Heart right ventricle (tissue), 16 donors: ENCODE measurements at regions not wholly inside any gene's neighbourhood (a gene's known extent, or its start where the extent isn't known, plus 50 kb on each side); places are given as distances from the start of the nearest gene placed in this dataset.

Experiments
- ATAC-seq, 8 donors: fragments of 200-7000 bp; cut with Tn5 transposase; one replicate each; pipeline ENCODE4 v1.9.1; 2020; ENCODE audit warnings: mild to moderate bottlenecking in 8 of 8, moderate library complexity in 8 of 8, moderate number of reproducible peaks in 1 of 8
- DNase-seq, 2 donors: peaks; one replicate each; pipeline ENCODE4 v3.0.0-alpha.2; 2020
- H3K27ac ChIP-seq, 10 donors: fragments of 200-600 bp; sonication (generic) in 2 of 10; one replicate each; pipeline versions ENCODE4 v1.5.0 to v1.8.0; 2020 to 2022; ENCODE audit warnings: mild to moderate bottlenecking in 3 of 10
- H3K27me3 ChIP-seq, 7 donors: fragments of 200-600 bp; one replicate each; pipeline ENCODE4 v1.8.0; 2021 to 2022; ENCODE audit warnings: mild to moderate bottlenecking in 2 of 7
- H3K36me3 ChIP-seq, 9 donors: fragments of 200-600 bp; sonication (generic) in 1 of 9; one replicate each; pipeline versions ENCODE4 v1.5.0 to v1.8.0; 2020 to 2022; ENCODE audit warnings: mild to moderate bottlenecking in 2 of 9
- H3K4me1 ChIP-seq, 9 donors: fragments of 200-600 bp; sonication (generic) in 1 of 9; one replicate each; pipeline versions ENCODE4 v1.5.0 to v1.8.0; 2020 to 2022; ENCODE audit warnings: mild to moderate bottlenecking in 4 of 9
- H3K4me3 ChIP-seq, 10 donors: fragments of 200-600 bp; sonication (generic) in 2 of 10; one replicate each; pipeline versions ENCODE4 v1.5.0 to v1.8.0; 2020 to 2022; ENCODE audit warnings: mild to moderate bottlenecking in 7 of 10, moderate library complexity in 2 of 10
- H3K9me3 ChIP-seq, 11 donors: fragments of 200-600 bp in 10 of 11; sonication (generic) in 2 of 11; one replicate each; pipeline versions ENCODE4 v1.5.0 to v1.8.0; 2013 to 2022; ENCODE audit warnings: mild to moderate bottlenecking in 2 of 11, control low read depth in 1 of 11, moderate library complexity in 1 of 11
- WGBS, 2 donors: extraction: QIAGEN DNeasy Blood & Tissue Kit; methylation state at CpG; one replicate each; pipeline ENCODE4 v1.1.7; 2013; ENCODE audit warnings: inconsistent platforms in 1 of 2; 5-methylcytosine and 5-hydroxymethylcytosine counted together
- intact Hi-C, 10 donors: fragments of 100-400 bp; cut with DNase I; formaldehyde crosslinking; loops; one replicate each; pipeline versions ENCODE4 v1.11.1 to v1.14.2; 2022
- TF ChIP-seq, protein P1 (sequence below), 9 donors: fragments of 200-600 bp; sonication (generic) in 2 of 9; IDR thresholded peaks; one replicate each; pipeline versions ENCODE4 v1.5.0 to v1.8.0; 2021 to 2022; ENCODE audit warnings: antibody characterized with exemption in 9 of 9, mild to moderate bottlenecking in 5 of 9, moderate library complexity in 1 of 9
- donor health status: Arrhythmogenic right ventricular cardiomyopathy.
- donor health status: ischemic (EF 13 %, LVEDD 7.1; RV severe dilation, severe dysfunction).
- donor health status: healthy with polysubstance abuse.
- donor health status: DM: no; HTN: yes; CAD: no.
- donor health status: DM: no; HTN: no; CAD: no.
- donor health status: ischemic (EF 25% LVEDD 6.9; RV normal size, moderate dysfunction).
- donor health status: ischemic (EF 25% LVEDD 5.7; RV mildly dilated, moderate dysfunction).
- donor health status: healthy.
- donor health status: DM: yes; HTN: yes; CAD: no.
- donor health status: Ischemic cardiomyopathy.
- donor health status: ischemic (EF 35%, LVEDD 5.7; RV mildly dilated, moderate dysfunction).
- donor health status: nonischemic (EF 11% LVEDD 7.7; RV severe dilation, severe dysfunction).
- donor health status: DM: yes; HTN: yes; CAD: no.
- donor health status: PGD.
- donor health status: ischemic (EF 29% LVEDD 5.4; RV normal size, mild dysfunction).
- donor health status: nonischemic (EF 23%, LVEDD 6.1; RV moderate dilation, normal function).

DNA sequence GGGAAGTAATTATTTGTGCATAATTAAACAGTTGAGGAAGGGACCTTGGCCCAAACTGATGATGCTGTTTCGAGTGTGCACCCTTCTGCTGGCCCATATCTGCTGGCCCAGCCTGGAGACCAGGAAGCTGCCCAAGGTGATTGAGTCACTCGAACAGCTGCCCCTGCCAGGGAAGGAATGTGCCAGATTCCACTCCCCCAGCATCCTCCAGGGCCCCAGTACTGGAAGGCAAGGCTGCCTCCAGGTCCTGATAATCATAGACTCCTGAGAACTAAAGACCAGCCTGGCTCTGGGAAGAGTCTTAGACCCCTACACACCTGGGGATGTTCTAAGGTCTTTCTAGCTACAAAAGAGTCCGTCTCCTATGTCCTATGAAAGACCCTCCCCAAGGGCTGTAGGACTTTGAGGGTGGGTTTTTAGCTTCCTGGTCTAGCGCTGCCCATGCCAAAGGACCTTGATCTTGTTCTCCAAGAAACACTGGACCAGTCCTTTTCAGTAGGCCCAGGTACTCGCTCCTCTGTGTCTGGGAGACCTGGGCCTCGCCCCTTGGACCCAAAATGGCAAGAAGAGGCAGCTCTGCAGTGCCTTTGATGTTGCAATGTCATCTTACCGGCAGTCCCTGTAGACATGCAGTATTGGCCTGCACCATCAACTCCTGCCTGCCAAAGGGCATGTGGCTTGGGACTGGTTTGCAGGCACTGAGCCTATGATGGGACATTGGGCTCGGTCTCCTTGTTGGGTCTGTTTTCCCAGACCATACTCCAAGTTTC lies 103.2 kb upstream of the GPR26 start:
- intact Hi-C loops, result loop anchor here in 2 of 10 donors (5.0 to 10.0 kb wide), 2 partner anchors 511 to 918 kb away; no protein-coding TSS in a partner anchor
- WGBS, 2 donors, result 63 to 71% methylated on average over 8 of the region's 8 CpGs
- Histone ChIP-seq H3K9me3 (no peaks in the 10 kb centered on the region), H3K4me3 (no peak overlapping the region), H3K27ac (no peak overlapping the region), H3K4me1 (no peaks in the 10 kb centered on the region), H3K36me3 (no peaks in the 10 kb centered on the region), H3K27me3 (peaks cover 0 to 57% (median 22%) of the 10 kb centered on the region in 7 donors)
- TF ChIP-seq, protein P1, sequence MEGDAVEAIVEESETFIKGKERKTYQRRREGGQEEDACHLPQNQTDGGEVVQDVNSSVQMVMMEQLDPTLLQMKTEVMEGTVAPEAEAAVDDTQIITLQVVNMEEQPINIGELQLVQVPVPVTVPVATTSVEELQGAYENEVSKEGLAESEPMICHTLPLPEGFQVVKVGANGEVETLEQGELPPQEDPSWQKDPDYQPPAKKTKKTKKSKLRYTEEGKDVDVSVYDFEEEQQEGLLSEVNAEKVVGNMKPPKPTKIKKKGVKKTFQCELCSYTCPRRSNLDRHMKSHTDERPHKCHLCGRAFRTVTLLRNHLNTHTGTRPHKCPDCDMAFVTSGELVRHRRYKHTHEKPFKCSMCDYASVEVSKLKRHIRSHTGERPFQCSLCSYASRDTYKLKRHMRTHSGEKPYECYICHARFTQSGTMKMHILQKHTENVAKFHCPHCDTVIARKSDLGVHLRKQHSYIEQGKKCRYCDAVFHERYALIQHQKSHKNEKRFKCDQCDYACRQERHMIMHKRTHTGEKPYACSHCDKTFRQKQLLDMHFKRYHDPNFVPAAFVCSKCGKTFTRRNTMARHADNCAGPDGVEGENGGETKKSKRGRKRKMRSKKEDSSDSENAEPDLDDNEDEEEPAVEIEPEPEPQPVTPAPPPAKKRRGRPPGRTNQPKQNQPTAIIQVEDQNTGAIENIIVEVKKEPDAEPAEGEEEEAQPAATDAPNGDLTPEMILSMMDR (IDR thresholded peaks at IDR 0.05), result no peak
- no peak for ATAC-seq
- no peak for DNase-seq

DNA sequence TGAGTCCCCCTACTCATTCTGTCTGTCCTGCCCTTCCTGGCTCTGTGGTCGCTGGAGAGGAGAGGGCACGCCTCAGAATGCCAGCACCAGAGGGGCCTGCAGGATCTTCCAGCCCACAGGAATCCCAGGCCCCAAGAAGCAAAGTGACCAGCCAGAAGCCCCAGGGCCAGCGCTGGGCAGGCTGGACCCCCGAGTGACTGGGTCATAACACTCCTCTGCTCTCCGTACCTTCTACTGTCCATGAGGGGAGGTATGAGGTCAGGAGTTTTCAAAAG lies 102.6 kb upstream of the GPR26 start:
- ATAC-seq (no peak), DNase-seq (no peak)
- Histone ChIP-seq H3K4me1 (no peaks in the 10 kb centered on the region), H3K36me3 (no peaks in the 10 kb centered on the region), H3K27ac (no peak overlapping the region), H3K27me3 (peaks cover 0 to 62% (median 27%) of the 10 kb centered on the region in 7 donors), H3K9me3 (no peaks in the 10 kb centered on the region), H3K4me3 (no peak overlapping the region)
- TF ChIP-seq, protein P1 (IDR thresholded peaks at IDR 0.05), result no peak
- intact Hi-C loops, result loop anchor here in 2 of 10 donors (5.0 to 10.0 kb wide), 2 partner anchors 511 to 919 kb away; no protein-coding TSS in a partner anchor
- 85 to 91% methylated on average over 5 of the region's 5 CpGs for WGBS, 2 donors

DNA sequence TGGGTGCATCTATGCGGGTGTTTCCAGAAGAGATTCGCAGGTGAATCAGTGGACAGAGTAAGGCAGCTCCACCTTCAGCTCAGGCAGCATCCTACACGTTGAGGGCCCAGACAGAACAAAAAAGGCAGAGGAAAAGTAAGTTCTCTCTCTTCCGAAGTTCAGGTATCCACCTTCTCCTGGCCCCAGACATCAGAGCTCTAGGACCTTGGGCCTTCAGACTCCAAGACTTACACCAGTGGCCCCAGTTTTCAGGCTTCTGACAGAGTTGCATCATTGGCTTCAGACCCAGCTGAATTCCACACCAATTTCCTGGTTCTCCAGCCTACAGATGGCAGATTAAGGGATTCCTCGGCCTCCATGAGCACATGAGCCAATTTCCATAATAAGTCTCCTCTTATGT lies 102.2 kb upstream of the GPR26 start:
- Histone ChIP-seq H3K9me3 (no peaks in the 10 kb centered on the region), H3K4me3 (no peak overlapping the region), H3K36me3 (no peaks in the 10 kb centered on the region), H3K27ac (no peak overlapping the region), H3K27me3 (peaks cover 0 to 65% (median 31%) of the 10 kb centered on the region in 7 donors), H3K4me1 (no peaks in the 10 kb centered on the region)
- ATAC-seq, result no peak
- TF ChIP-seq, protein P1 (IDR thresholded peaks at IDR 0.05), result no peak
- intact Hi-C loops, result loop anchor here in 2 of 10 donors (5.0 to 10.0 kb wide), 2 partner anchors 512 to 919 kb away; no protein-coding TSS in a partner anchor
- WGBS, 2 donors, result 70 to 71% methylated on average over 5 of the region's 5 CpGs
- no peak for DNase-seq

DNA sequence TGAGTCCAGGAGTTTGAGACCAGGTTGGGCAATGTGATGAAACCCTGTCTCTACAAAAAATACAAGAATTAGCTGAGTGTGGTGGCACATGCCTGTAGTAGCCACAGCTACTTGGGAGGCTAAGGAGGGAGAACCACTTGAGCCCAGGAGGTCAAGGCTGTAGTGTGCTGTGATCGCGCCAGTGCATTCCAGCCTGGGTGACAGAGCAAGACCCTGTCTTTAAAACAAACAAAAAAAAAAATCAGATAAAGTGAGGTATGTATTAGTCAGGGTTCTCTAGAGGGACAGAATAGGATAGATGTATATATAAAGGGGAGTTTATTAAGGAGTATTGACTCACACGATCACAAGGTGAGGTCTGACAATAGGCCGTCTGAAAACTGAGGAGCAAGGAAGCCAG lies 101.5 kb upstream of the GPR26 start:
- 88 to 93% methylated on average over 4 of the region's 4 CpGs for WGBS, 2 donors
- no peaks in the 10 kb centered on the region for H3K4me1 ChIP-seq
- DNase-seq (no peak), ATAC-seq (no peak)
- H3K27me3 ChIP-seq, result peaks cover 0 to 69% (median 31%) of the 10 kb centered on the region in 7 donors
- H3K36me3 ChIP-seq, result no peaks in the 10 kb centered on the region
- H3K27ac ChIP-seq, result no peak overlapping the region
- TF ChIP-seq, protein P1 (IDR thresholded peaks at IDR 0.05), result no peak
- no peak overlapping the region for H3K4me3 ChIP-seq
- intact Hi-C loops, result loop anchor here in 2 of 10 donors (5.0 to 10.0 kb wide), 2 partner anchors 512 to 920 kb away; no protein-coding TSS in a partner anchor
- H3K9me3 ChIP-seq, result no peaks in the 10 kb centered on the region
